ENCODE measurements at regions not wholly inside any gene's neighbourhood (a gene's known extent, or its start where the extent isn't known, plus 50 kb on each side); places are given as distances from the start of the nearest gene placed in this dataset.

GRCh38 chr3:25056036-25056755 is 371.9 kb upstream of the RARB start:
- H3K27ac ChIP-seq, result no peak overlapping the region

GRCh38 chr3:25056803-25057351 is 371.2 kb upstream of the RARB start:
- H3K27ac ChIP-seq, result no peak overlapping the region
- no peak for TF ChIP-seq ZFX (IDR thresholded peaks at IDR 0.05; ENCODE audit: borderline replicate concordance)
- TF ChIP-seq, protein P1, sequence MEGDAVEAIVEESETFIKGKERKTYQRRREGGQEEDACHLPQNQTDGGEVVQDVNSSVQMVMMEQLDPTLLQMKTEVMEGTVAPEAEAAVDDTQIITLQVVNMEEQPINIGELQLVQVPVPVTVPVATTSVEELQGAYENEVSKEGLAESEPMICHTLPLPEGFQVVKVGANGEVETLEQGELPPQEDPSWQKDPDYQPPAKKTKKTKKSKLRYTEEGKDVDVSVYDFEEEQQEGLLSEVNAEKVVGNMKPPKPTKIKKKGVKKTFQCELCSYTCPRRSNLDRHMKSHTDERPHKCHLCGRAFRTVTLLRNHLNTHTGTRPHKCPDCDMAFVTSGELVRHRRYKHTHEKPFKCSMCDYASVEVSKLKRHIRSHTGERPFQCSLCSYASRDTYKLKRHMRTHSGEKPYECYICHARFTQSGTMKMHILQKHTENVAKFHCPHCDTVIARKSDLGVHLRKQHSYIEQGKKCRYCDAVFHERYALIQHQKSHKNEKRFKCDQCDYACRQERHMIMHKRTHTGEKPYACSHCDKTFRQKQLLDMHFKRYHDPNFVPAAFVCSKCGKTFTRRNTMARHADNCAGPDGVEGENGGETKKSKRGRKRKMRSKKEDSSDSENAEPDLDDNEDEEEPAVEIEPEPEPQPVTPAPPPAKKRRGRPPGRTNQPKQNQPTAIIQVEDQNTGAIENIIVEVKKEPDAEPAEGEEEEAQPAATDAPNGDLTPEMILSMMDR (IDR thresholded peaks at IDR 0.05), result no peak

More at GRCh38 chr3:25056036-25056755, 371.9 kb upstream of the RARB start:
- TF ChIP-seq, protein P1 (IDR thresholded peaks at IDR 0.05), result no peak
- no peak for TF ChIP-seq ZFX (IDR thresholded peaks at IDR 0.05; ENCODE audit: borderline replicate concordance)

GRCh38 chr3:25057379-25057778 is 370.7 kb upstream of the RARB start:
- no peak overlapping the region for H3K27ac ChIP-seq
- TF ChIP-seq ZFX (IDR thresholded peaks at IDR 0.05; ENCODE audit: borderline replicate concordance), result no peak
- TF ChIP-seq, protein P1 (IDR thresholded peaks at IDR 0.05), result no peak

GRCh38 chr3:25064681-25065080 is 363.4 kb upstream of the RARB start:
- no peak for TF ChIP-seq ZFX (IDR thresholded peaks at IDR 0.05; ENCODE audit: borderline replicate concordance)
- TF ChIP-seq, protein P1 (IDR thresholded peaks at IDR 0.05), result no peak
- no peak overlapping the region for H3K27ac ChIP-seq

- TF ChIP-seq, protein P1 (IDR thresholded peaks at IDR 0.05), result no peak
- TF ChIP-seq ZFX (IDR thresholded peaks at IDR 0.05; ENCODE audit: borderline replicate concordance), result no peak
- H3K27ac ChIP-seq, result no peak overlapping the region
These were observed 358.1 kb upstream of the RARB start for GRCh38 chr3:25069970-25070369.

DNA sequence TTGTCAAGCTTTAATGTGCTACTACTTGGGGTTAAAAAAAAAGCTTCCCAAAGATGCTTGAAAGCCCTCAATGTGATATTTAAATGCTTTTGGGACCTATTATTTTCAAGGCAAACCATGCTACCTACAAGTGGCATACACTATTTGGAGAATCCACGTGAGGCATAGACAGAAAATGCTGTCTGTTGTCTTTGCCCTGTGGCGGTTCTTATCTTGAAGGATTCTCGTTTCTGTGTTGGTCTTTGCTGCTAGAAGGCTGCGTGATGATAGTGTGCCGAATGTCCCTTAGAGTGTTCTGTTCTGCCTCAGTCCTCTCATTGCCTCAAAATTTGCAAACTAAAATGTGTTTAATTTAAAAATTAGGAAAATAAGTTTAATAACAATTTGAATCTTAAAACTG is 356.2 kb upstream of the RARB start:
- no peak for TF ChIP-seq ZFX (IDR thresholded peaks at IDR 0.05; ENCODE audit: borderline replicate concordance)
- TF ChIP-seq, protein P1 (IDR thresholded peaks at IDR 0.05), result no peak
- no peak overlapping the region for H3K27ac ChIP-seq

DNA sequence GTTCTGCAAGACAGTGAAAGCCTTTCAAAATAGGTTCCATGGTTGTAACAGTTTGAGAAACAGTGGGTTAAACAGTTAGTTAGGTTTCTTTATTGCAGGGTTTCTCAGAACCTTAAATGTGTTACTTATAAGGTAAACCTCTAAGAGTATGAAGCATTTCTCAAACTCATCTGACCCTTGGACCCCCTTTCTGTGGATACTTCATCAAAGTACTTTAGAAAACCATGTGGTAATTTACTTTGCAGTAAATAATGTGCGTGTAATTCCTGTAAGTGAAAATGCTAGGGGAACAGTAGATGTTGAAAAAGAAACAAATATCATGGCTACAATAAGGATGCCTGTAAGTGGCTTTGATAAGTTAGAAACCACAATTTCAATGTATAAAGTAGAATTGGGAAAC is 354.6 kb upstream of the RARB start:
- no peak overlapping the region for H3K27ac ChIP-seq
- TF ChIP-seq ZFX (IDR thresholded peaks at IDR 0.05; ENCODE audit: borderline replicate concordance), result no peak
- TF ChIP-seq, protein P1 (IDR thresholded peaks at IDR 0.05), result no peak
